Daoy (cell line): ENCODE measurements at regions not wholly inside any gene's neighbourhood (a gene's known extent, or its start where the extent isn't known, plus 50 kb on each side); places are given as distances from the start of the nearest gene placed in this dataset.
"Not testable (repeated sequence)": the region's sequence is repeated elsewhere in the genome, so short reads cannot be mapped to it uniquely, and the experiment has no call there.

Experiments
- DNase-seq: peaks from one replicate; pipeline ENCODE4 v3.0.0-alpha.2; 2015; ENCODE audit warnings: low read depth

- no peak for DNase-seq
Measured at GRCh38 chr2:62410926-62411456, 95.0 kb downstream of the TMEM17 start.

DNA sequence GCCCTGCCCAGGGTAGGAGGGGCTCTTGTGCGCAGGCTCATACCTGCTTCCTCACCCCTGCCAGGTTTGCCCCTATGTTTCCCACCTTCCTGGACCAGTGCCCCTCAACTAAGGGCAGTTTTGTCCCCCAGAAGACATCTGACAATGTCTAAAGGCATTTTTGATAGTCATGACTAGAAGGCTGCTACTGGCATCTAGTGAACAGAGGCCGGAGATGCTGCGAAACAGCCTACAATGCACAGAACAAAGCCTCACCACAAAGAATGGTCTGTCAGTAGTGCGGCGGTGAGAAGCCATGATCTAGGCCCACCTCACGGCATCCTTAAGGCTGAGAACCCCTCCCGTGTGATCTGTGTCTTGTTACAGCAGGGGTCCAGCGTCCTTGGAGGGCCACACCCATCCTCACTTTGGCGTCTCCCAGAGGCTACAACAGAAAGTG lies 96.0 kb downstream of the TMEM17 start:
- no peak for DNase-seq

DNA sequence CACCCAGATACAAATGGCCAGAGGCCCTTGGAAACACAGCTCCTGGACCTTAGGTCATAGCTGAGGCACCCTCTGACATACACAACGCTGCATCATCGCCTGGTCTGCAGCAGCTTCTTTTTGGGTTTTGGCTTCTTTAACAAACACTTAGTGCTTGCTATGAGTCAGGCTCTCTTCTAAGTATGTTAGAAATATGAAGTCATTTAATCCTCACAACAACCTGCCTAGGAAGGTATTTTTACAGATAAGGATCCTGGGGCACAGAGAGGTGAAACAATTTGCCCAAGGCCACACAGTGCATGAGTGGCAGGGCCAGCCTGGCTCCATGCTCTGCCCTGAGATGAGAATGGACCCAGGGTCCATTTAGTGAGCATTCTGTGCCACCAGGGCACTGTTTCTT lies 96.6 kb downstream of the TMEM17 start:
- DNase-seq, result no peak

GRCh38 chr2:62408241-62408677 lies 97.7 kb downstream of the TMEM17 start:
- no peak for DNase-seq

- DNase-seq, result no peak
Measured at GRCh38 chr2:62407838-62408237, 98.2 kb downstream of the TMEM17 start.

DNA sequence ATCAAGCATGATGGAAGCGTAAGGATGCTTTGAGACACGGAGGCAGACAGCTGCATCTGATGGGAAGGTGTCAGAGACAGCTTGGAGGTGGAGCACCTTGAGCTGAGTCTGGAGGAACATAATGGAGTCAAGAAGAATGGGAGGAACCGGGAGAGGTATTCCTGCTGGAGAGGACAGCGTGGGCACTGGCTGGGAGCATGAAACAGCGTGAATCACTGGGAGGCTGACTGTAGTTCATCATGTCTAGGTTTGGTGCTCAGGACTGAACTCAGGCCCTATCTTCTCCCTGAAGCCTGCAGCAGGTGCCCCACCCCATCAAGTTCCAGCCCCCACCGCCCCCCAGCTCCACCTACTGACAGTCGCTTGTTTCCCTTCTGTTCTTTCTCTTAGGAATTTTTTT lies 98.6 kb downstream of the TMEM17 start:
- DNase-seq, result no peak

DNA sequence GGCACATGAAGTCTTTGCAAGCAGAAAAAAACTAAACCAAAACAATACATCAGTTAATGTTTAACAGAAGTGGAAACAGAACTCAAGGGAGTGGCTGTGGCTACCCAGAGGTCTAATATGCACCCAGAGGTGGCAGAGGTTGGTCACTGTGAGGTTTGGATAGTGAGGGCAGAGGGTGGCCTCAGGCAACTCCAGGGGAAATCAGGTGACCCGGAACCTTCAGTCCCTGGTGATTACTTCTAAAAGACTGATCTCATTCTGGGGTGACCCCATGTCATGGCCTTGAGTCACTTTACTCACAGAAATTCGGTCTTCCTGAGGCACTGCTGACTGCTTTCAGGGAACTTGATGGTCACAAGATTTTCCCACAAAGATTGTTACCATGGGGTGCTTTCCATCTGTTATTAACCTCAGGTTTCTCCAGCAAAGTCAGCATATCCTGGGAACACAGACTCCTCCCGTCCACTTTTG lies 99.4 kb downstream of the TMEM17 start:
- DNase-seq, result no peak

- no peak for DNase-seq
Measured at GRCh38 chr2:62404913-62405312, 101.1 kb downstream of the TMEM17 start.

DNA sequence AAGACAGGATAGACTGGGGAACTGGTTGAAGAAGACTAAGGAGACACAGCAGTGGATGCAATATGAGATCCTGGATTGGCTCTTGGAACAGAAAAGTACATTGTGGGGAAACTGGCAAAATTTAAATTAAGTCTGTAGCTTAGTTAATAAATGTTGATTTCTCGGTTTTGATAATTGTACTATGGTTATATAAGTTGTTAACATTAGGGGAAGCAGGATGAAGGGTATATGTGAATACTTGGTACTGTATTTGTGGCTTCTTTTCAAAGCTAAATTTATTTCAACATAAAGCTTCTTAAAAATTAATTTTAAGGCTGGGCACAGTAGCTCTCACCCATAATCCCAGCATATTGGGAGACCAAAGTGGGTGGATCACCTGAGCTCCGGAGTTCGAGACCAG lies 103.8 kb downstream of the TMEM17 start:
- DNase-seq, result no peak

DNA sequence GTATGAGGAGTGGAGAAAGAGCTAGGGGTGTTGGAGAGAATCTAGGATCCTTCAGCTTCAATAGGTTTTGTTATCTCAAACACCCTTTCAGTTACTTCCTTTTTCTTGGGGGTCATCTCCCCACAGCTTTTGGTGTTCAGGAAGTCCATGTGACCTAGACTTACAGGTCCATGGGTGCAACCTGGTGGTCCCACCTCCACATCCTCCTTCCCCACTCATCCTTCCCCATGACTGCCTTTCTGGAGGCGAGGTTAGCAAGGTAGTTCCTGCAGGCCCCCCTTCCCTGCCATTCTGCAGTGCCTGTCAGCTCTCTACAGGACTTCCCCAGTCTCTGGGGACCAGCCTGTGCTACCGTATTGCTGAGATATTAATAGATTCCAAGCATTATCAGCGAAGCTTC lies 107.6 kb downstream of the TMEM17 start:
- DNase-seq, result no peak

GRCh38 chr2:62396880-62397279 lies 109.1 kb downstream of the TMEM17 start:
- no peak for DNase-seq

DNA sequence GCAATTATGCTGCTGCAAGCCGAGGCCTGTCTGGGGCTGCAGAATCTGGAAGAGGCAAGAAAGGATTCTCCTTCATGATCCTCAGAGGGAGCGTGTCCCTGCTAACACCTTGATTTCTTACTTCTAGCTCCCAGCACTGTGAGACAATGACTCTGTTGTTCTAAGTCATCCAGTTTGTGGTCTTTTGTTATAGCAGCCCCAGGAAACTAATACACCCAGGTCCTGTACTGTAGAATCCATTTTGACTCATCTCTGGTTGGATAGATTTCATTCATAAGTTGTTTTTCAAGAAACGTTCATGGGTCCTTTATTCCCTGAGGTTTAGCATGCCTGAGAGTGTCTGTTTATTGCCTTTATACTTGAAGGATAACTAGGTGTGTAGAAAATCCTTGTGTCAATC lies 112.7 kb downstream of the TMEM17 start:
- DNase-seq, result no peak

- no peak for DNase-seq
Measured at GRCh38 chr2:62391696-62392095, 114.3 kb downstream of the TMEM17 start.

- not testable (repeated sequence) for DNase-seq
Measured at GRCh38 chr2:62386378-62386777, 119.6 kb downstream of the TMEM17 start.

GRCh38 chr2:62383846-62384245 lies 122.1 kb downstream of the TMEM17 start:
- peak; percentile 60 for DNase-seq

GRCh38 chr2:62382757-62383156 lies 123.2 kb downstream of the TMEM17 start:
- DNase-seq, result peak; percentile 4

DNA sequence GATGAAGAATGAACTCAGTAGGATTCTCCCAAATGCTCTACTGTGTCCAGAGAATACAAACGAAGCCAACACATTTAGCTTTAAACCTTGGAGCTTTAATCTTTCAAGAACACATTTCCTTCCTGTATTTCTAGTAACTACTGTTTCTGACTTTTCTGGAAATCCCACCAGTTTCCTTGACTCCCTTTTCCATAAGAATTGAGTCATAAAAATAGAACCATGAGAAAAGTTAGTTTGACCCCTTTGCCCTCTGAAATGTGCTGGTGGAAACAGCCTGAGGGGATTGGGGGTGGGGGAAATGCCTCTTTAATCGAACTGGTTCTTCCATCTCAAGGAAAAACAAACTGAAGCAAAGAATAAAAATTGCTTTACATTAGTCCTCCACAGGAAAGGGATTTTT lies 123.9 kb downstream of the TMEM17 start:
- DNase-seq, result no peak

- no peak for DNase-seq
Measured at GRCh38 chr2:62381656-62382055, 124.3 kb downstream of the TMEM17 start.

- no peak for DNase-seq
Measured at GRCh38 chr2:62379566-62379965, 126.4 kb downstream of the TMEM17 start.

GRCh38 chr2:62375113-62375420 lies 130.9 kb downstream of the TMEM17 start:
- no peak for DNase-seq

GRCh38 chr2:62374301-62375112 lies 131.5 kb downstream of the TMEM17 start:
- DNase-seq, result no peak

GRCh38 chr2:62372824-62373223 lies 133.2 kb downstream of the TMEM17 start:
- DNase-seq, result no peak
